ENCODE measurements at regions not wholly inside any gene's neighbourhood (a gene's known extent, or its start where the extent isn't known, plus 50 kb on each side); places are given as distances from the start of the nearest gene placed in this dataset.

- no peak for TF ChIP-seq TAF1 (IDR thresholded peaks at IDR 0.05; ENCODE audit: borderline replicate concordance, insufficient read depth, low read length)
- no peak for TF ChIP-seq POLR2AphosphoS5 (IDR thresholded peaks at IDR 0.05; ENCODE audit: low read depth, low read length)
- TF ChIP-seq REST (IDR thresholded peaks at IDR 0.05; ENCODE audit: insufficient read depth in 1 of 2, low read depth in 2 of 2, low read length in 2 of 2): no peak
Observed at GRCh38 chrY:15624928-15625327, 1100.6 kb downstream of the NLGN4Y start.

Data from PFSK-1 (cell line).